D721Med (cell line): ENCODE measurements at regions not wholly inside any gene's neighbourhood (a gene's known extent, or its start where the extent isn't known, plus 50 kb on each side); places are given as distances from the start of the nearest gene placed in this dataset.

ENCODE experiments used
- DNase-seq: peaks from one replicate; pipeline ENCODE4 v3.0.0; 2011; ENCODE audit warnings: low spot score; ENCODE audit not compliant: insufficient read length
- FAIRE-seq: peaks from 2 replicates; lab custom pipeline; 2011; peaks lifted over from hg19 to GRCh38; lab: Jason Lieb, UNC
- CTCF ChIP-seq: IDR thresholded peaks from 2 replicates; pipeline ENCODE4 v1.5.1; 2012; ENCODE audit warnings: mild to moderate bottlenecking, control low read depth; ENCODE audit not compliant: insufficient read depth; ENCODE audit errors: missing control alignments

- DNase-seq (no peak), FAIRE-seq (no peak)
- TF ChIP-seq CTCF: no peak
These were observed 178.4 kb upstream of the CXADR start for GRCh38 chr21:17334484-17334883.

GRCh38 chr21:17340081-17340480 is 172.8 kb upstream of the CXADR start:
- no peak for TF ChIP-seq CTCF
- DNase-seq (no peak), FAIRE-seq (no peak)

- no peak for TF ChIP-seq CTCF
- DNase-seq (no peak), FAIRE-seq (no peak)
These were observed 169.8 kb upstream of the CXADR start for GRCh38 chr21:17343055-17343454.

GRCh38 chr21:17348357-17348756 is 164.5 kb upstream of the CXADR start:
- no peak for TF ChIP-seq CTCF
- DNase-seq: no peak
- no peak for FAIRE-seq

GRCh38 chr21:17348849-17349248 is 164.0 kb upstream of the CXADR start:
- FAIRE-seq (no peak), DNase-seq (no peak)
- no peak for TF ChIP-seq CTCF

GRCh38 chr21:17351766-17352165 is 161.1 kb upstream of the CXADR start:
- no peak for DNase-seq
- TF ChIP-seq CTCF: no peak
- no peak for FAIRE-seq

- no peak for TF ChIP-seq CTCF
These were observed 159.7 kb upstream of the CXADR start for GRCh38 chr21:17352996-17353655.

More at GRCh38 chr21:17352996-17353655, 159.7 kb upstream of the CXADR start:
- DNase-seq (no peak), FAIRE-seq (no peak)
